D721Med (cell line): ENCODE measurements at regions not wholly inside any gene's neighbourhood (a gene's known extent, or its start where the extent isn't known, plus 50 kb on each side); places are given as distances from the start of the nearest gene placed in this dataset.

Experiments
- DNase-seq: peaks from one replicate; pipeline ENCODE4 v3.0.0; 2011; ENCODE audit warnings: low spot score; ENCODE audit not compliant: insufficient read length
- FAIRE-seq: peaks from 2 replicates; lab custom pipeline; 2011; peaks lifted over from hg19 to GRCh38; lab: Jason Lieb, UNC
- CTCF ChIP-seq: IDR thresholded peaks from 2 replicates; pipeline ENCODE4 v1.5.1; 2012; ENCODE audit warnings: mild to moderate bottlenecking, control low read depth; ENCODE audit not compliant: insufficient read depth; ENCODE audit errors: missing control alignments

DNA sequence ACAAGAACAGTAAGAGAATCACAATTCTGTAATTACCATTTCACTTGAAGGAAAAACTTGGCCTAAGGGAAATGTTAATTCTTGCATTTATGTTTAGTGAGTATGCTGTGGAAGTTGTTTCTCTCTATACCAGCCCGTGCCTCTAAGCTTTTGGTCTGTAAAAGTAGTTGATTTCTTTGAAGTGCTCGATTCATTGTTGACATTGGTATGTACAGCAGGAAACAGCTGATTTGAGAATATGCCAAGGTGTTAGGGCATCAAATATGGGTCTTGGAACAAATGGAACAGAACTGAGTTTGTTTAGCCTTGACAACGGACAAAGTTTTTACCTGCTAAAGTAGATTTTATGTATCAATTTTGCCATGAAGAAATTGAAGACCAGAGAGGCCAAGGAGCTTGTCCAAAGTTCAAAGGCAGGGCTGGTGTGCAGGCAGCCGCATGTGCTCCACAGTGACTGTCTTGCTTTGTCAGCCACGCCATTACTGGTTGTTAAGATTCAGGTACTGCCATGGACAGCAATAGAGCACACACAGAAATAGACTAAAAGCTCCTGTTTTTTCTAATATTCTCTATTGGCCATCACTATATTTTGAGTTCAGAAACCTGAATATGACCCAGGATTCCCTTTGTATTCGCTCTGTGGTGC is 75.5 kb upstream of the TLR3 start:
- DNase-seq (no peak), FAIRE-seq (no peak)
- no peak for TF ChIP-seq CTCF

DNA sequence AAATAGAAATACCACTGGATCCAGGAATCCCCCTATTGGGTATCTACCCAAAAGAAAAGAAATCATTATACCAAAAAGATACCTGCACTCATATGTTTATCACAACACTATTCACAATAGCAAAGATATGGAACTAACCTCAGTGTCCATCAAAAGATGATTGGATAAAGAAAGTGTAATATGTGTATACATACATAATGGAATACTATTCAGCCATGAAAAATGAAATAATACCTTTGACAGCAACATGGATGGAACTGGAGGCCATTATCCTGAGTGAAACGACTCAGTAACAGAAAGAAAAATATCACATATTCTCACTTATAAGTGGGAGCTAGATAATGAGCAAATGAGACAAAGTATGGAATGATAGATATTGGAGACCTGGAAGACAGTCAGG is 74.2 kb upstream of the TLR3 start:
- TF ChIP-seq CTCF = no peak
- DNase-seq (no peak), FAIRE-seq (peak; percentile 25)

- no peak for FAIRE-seq
- no peak for TF ChIP-seq CTCF
- DNase-seq = no peak
These were observed 73.3 kb upstream of the TLR3 start for GRCh38 chr4:185995665-185996064.

- DNase-seq (no peak), FAIRE-seq (no peak)
- TF ChIP-seq CTCF = no peak
These were observed 71.7 kb upstream of the TLR3 start for GRCh38 chr4:185997296-185997695.

DNA sequence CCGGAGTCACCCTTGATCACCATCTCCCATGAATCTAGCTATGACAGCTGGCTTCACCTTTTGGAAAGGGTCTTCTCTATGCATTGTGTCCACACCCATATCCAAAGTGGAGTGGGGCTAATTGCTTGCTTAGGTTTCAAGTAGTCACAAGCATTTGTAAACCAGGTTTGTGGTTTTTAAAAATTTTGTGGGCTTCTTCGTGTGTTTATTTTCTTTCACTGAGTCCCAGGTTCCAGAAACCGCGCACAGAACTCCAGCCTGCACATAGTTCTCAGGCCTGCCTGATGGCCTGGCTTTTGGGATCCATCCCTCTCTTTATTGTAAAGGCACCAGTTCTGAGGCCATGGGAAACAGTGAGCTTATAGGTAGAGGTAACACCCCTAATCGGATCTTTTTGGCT is 70.2 kb upstream of the TLR3 start:
- no peak for TF ChIP-seq CTCF
- DNase-seq (peak; percentile 40), FAIRE-seq (no peak)

- TF ChIP-seq CTCF = no peak
- FAIRE-seq (peak; percentile 90), DNase-seq (no peak)
These were observed 69.7 kb upstream of the TLR3 start for GRCh38 chr4:185999207-185999606.

DNA sequence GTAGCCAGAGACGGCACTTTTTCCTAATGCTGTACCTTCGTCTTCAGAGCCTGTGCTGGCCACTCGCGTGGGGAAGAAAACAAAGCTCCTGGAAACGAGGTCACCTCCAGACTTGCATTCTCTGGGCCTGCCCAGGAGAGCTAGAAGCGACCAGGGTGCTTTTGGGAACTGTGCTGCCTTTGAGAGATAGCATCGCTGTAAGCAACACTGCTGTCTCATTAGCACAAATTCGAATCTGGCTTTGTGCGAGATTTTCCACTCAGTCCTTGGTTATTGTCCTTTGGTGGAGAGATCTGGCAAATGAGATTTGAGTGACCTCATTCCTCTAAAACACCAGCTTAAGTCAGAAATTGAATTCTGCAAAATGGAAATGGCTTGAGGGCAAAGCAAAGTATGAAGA is 66.1 kb upstream of the TLR3 start:
- no peak for FAIRE-seq
- no peak for DNase-seq
- TF ChIP-seq CTCF = no peak
